ENCODE measurements at regions not wholly inside any gene's neighbourhood (a gene's known extent, or its start where the extent isn't known, plus 50 kb on each side); places are given as distances from the start of the nearest gene placed in this dataset.

GRCh38 chrX:99603091-99603814, 806.8 kb downstream of the PCDH19 start:
- ATAC-seq (ENCODE audit: low read depth) (no peak), DNase-seq (no peak)
- Histone ChIP-seq H2AFZ (replicated peaks; ENCODE audit: low read length, poor library complexity) (no peak overlapping the region), H4K20me1 (ENCODE audit: insufficient read depth, low read length) (no peaks in the 10 kb centered on the region), H3K9me1 (ENCODE audit: insufficient read depth, low read length) (no peaks in the 10 kb centered on the region), H3K4me3 (ENCODE audit: insufficient read depth, low read depth, low read length) (no peak overlapping the region), H4K91ac (ENCODE audit: insufficient read depth, low read depth, low read length) (no peak overlapping the region), H4K8ac (ENCODE audit: low read depth in 2 of 2, low read length in 2 of 2) (no peak overlapping the region), H3K56ac (ENCODE audit: extremely low read depth, insufficient read depth, low read length) (no peak overlapping the region), H3K27me3 (ENCODE audit: control insufficient read depth, insufficient read depth, low read length) (no peaks in the 10 kb centered on the region; the same call in 1 of the 2 replicates), H3K23ac (ENCODE audit: low read depth, low read length) (no peak overlapping the region), H3K14ac (replicated peaks; ENCODE audit: low read depth, low read length) (no peak overlapping the region), H2AK9ac (replicated peaks; ENCODE audit: low read depth, low read length, poor library complexity) (no peak overlapping the region), H2AK5ac (ENCODE audit: low read depth, low read length) (no peak overlapping the region), H2BK120ac (ENCODE audit: low read depth, low read length) (no peak overlapping the region), H3K79me1 (ENCODE audit: low read depth in 1 of 2, low read length in 2 of 2) (no peaks in the 10 kb centered on the region), H2BK5ac (ENCODE audit: low read depth, low read length, poor library complexity, severe bottlenecking) (no peak overlapping the region), H3K4me2 (ENCODE audit: low read depth, low read length) (no peak overlapping the region), H4K5ac (ENCODE audit: low read depth, low read length) (no peak overlapping the region), H3K9ac (ENCODE audit: low read depth, low read length) (no peak overlapping the region), H3K18ac (ENCODE audit: low read depth, low read length) (no peak overlapping the region), H3K9me3 (ENCODE audit: control insufficient read depth, insufficient read depth, low read length) (no peaks in the 10 kb centered on the region), H3K27ac (ENCODE audit: insufficient read depth, low read length) (no peak overlapping the region), H3K36me3 (ENCODE audit: control insufficient read depth, insufficient read depth, low read length) (no peaks in the 10 kb centered on the region), H2BK20ac (ENCODE audit: low read depth, low read length) (no peak overlapping the region), H3K4ac (ENCODE audit: low read depth, low read length) (no peak overlapping the region), H3K4me1 (ENCODE audit: control insufficient read depth, insufficient read depth, low read length) (no peaks in the 10 kb centered on the region), H2BK15ac (ENCODE audit: low read depth, low read length) (no peak overlapping the region)
- ChIA-PET CTCF (no interaction called here), POLR2A (ENCODE audit: unreplicated experiment) (no interaction called here)
- in situ Hi-C loops (cut with MboI; ENCODE audit: low sequenced_read_pairs): no loop called here
- dilution Hi-C loops (cut with HindIII; ENCODE audit: low sequenced_read_pairs, unreplicated experiment): no loop called here
- no CpG with 5 or more reads among the region's 3 CpGs for WGBS, 2 experiments (ENCODE audit: extremely low coverage in 2 of 2, insufficient read length in 1 of 2)
- intact Hi-C loops (cut with micrococcal nuclease): no loop called here
- no TSS peak for BruUV-seq (replicated peaks)
- TF ChIP-seq RCOR1 (IDR thresholded peaks at IDR 0.05; ENCODE audit: insufficient replicate concordance, low read length): no peak
- TF ChIP-seq RFX5 (IDR thresholded peaks at IDR 0.05; ENCODE audit: low read depth, low read length): no peak
- TF ChIP-seq CTCF (conservative IDR thresholded peaks at IDR 0.05; ENCODE audit: low read depth, low read length): no peak
- no peak for TF ChIP-seq MAFK (IDR thresholded peaks at IDR 0.05; ENCODE audit: low read depth, low read length)
- TF ChIP-seq SMC3 (IDR thresholded peaks at IDR 0.05; ENCODE audit: low read depth, low read length): no peak
- no peak for TF ChIP-seq CHD1 (IDR thresholded peaks at IDR 0.05; ENCODE audit: low read depth, low read length)
- TF ChIP-seq MXI1 (IDR thresholded peaks at IDR 0.05; ENCODE audit: borderline replicate concordance, low read depth, low read length): no peak
- no peak for TF ChIP-seq MAZ (IDR thresholded peaks at IDR 0.05; ENCODE audit: borderline replicate concordance, low read depth, low read length)
- TF ChIP-seq BHLHE40 (IDR thresholded peaks at IDR 0.05; ENCODE audit: low read depth, low read length): no peak
- TF ChIP-seq RAD21 (IDR thresholded peaks at IDR 0.05; ENCODE audit: low read length): no peak
- no peak for TF ChIP-seq USF2 (IDR thresholded peaks at IDR 0.05; ENCODE audit: low read depth, low read length)
- TF ChIP-seq ELK1 (IDR thresholded peaks at IDR 0.05; ENCODE audit: borderline replicate concordance, low read depth, low read length): no peak
- TF ChIP-seq POLR2A (IDR thresholded peaks at IDR 0.05; ENCODE audit: low read depth, low read length): no peak
- no peak for TF ChIP-seq CEBPB (IDR thresholded peaks at IDR 0.05; ENCODE audit: low read depth, low read length)
- TF ChIP-seq NFE2L2 (IDR thresholded peaks at IDR 0.05; ENCODE audit: low read depth, low read length): no peak
- TF ChIP-seq FOS (IDR thresholded peaks at IDR 0.05; ENCODE audit: low read depth, low read length): no peak

All from IMR-90 (cell line).